GM12892 (cell line): ENCODE measurements at regions not wholly inside any gene's neighbourhood (a gene's known extent, or its start where the extent isn't known, plus 50 kb on each side); places are given as distances from the start of the nearest gene placed in this dataset.

Experiments
- DNase-seq: peaks from one replicate; pipeline ENCODE4 v3.0.0; 2011; ENCODE audit not compliant: insufficient read length
- FAIRE-seq: peaks from 2 replicates; lab custom pipeline; 2011; peaks lifted over from hg19 to GRCh38; lab: Jason Lieb, UNC
- POLR2A ChIP-seq: IDR thresholded peaks from 2 replicates; pipeline ENCODE4 v1.6.1; 2011; ENCODE audit warnings: low read depth, low read length, control low read depth
- POLR2AphosphoS5 ChIP-seq: IDR thresholded peaks from 2 replicates; pipeline ENCODE4 v1.6.1; 2011; ENCODE audit warnings: low read depth, low read length, control low read depth
- TAF1 ChIP-seq: IDR thresholded peaks from 2 replicates; pipeline ENCODE4 v1.6.1; 2011; ENCODE audit warnings: low read depth, mild to moderate bottlenecking, control low read depth, low read length, borderline replicate concordance

- FAIRE-seq (no peak), DNase-seq (no peak)
- TF ChIP-seq POLR2AphosphoS5, result no peak
- TF ChIP-seq POLR2A, result no peak
- no peak for TF ChIP-seq TAF1
These were observed 822.7 kb downstream of the TUSC7 start for GRCh38 chr3:117532268-117532667.

- FAIRE-seq (no peak), DNase-seq (no peak)
- TF ChIP-seq POLR2A (no peak), TAF1 (no peak), POLR2AphosphoS5 (no peak)
These were observed 824.6 kb downstream of the TUSC7 start for GRCh38 chr3:117534138-117534537.

GRCh38 chr3:117536006-117536405, 826.4 kb downstream of the TUSC7 start:
- no peak for TF ChIP-seq POLR2A
- TF ChIP-seq TAF1, result no peak
- no peak for TF ChIP-seq POLR2AphosphoS5
- FAIRE-seq, result no peak
- DNase-seq, result no peak

GRCh38 chr3:117537949-117538348, 828.4 kb downstream of the TUSC7 start:
- FAIRE-seq (no peak), DNase-seq (no peak)
- TF ChIP-seq POLR2AphosphoS5, result no peak
- no peak for TF ChIP-seq TAF1
- no peak for TF ChIP-seq POLR2A

GRCh38 chr3:117539729-117540128, 830.1 kb downstream of the TUSC7 start:
- DNase-seq, result no peak
- no peak for FAIRE-seq
- TF ChIP-seq POLR2AphosphoS5 (no peak), POLR2A (no peak), TAF1 (no peak)

- TF ChIP-seq TAF1, result no peak
- TF ChIP-seq POLR2AphosphoS5, result no peak
- no peak for TF ChIP-seq POLR2A
- DNase-seq, result no peak
- no peak for FAIRE-seq
These were observed 831.0 kb downstream of the TUSC7 start for GRCh38 chr3:117540597-117540996.

GRCh38 chr3:117541721-117542120, 832.1 kb downstream of the TUSC7 start:
- FAIRE-seq (no peak), DNase-seq (no peak)
- no peak for TF ChIP-seq TAF1
- TF ChIP-seq POLR2AphosphoS5, result no peak
- TF ChIP-seq POLR2A, result no peak

GRCh38 chr3:117543521-117543920, 833.9 kb downstream of the TUSC7 start:
- DNase-seq, result no peak

GRCh38 chr3:117545484-117545883, 835.9 kb downstream of the TUSC7 start:
- DNase-seq, result no peak
- no peak for TF ChIP-seq TAF1
- TF ChIP-seq POLR2AphosphoS5, result no peak
- TF ChIP-seq POLR2A, result no peak
- FAIRE-seq, result no peak

More at GRCh38 chr3:117543521-117543920, 833.9 kb downstream of the TUSC7 start:
- TF ChIP-seq POLR2AphosphoS5, result no peak
- TF ChIP-seq POLR2A, result no peak
- no peak for TF ChIP-seq TAF1
- no peak for FAIRE-seq

GRCh38 chr3:117547956-117548550, 838.5 kb downstream of the TUSC7 start:
- FAIRE-seq, result no peak
- no peak for TF ChIP-seq POLR2AphosphoS5
- TF ChIP-seq TAF1, result no peak
- TF ChIP-seq POLR2A, result no peak
- no peak for DNase-seq

GRCh38 chr3:117548600-117548999, 839.0 kb downstream of the TUSC7 start:
- TF ChIP-seq POLR2AphosphoS5 (no peak), TAF1 (no peak), POLR2A (no peak)
- DNase-seq (no peak), FAIRE-seq (no peak)

- TF ChIP-seq TAF1 (no peak), POLR2AphosphoS5 (no peak), POLR2A (no peak)
- no peak for DNase-seq
- no peak for FAIRE-seq
These were observed 840.1 kb downstream of the TUSC7 start for GRCh38 chr3:117549716-117550115.
